ENCODE measurements at regions not wholly inside any gene's neighbourhood (a gene's known extent, or its start where the extent isn't known, plus 50 kb on each side); places are given as distances from the start of the nearest gene placed in this dataset.

DNA sequence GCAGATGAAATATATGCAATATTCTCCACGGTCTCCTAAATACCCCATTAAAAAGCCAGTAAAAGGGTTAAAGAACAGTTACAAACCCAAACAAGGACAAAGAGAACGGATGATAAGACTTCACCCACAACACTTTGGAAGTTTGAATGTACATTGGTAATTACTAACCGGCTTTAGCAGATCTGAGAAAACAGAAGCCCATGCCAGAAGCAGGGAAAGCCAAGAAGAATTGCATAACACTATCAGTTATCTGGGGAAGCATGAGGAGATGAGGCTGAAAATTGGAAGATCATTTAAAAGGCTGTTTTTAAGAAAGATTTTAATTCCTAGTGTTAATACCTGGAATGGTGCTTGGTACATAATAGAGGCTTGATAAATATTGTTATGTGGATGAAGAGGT is 55.6 kb upstream of the MYBPC1 start:
- H3K27me3 ChIP-seq, result no peaks in the 10 kb centered on the region
- WGBS, 2 donors, result 52 to 63% methylated on average over 3 of the region's 3 CpGs
- H3K4me3 ChIP-seq, result no peak overlapping the region
- no peak for DNase-seq
- no peaks in the 10 kb centered on the region for H3K36me3 ChIP-seq
- no peak overlapping the region for H3K27ac ChIP-seq
- TF ChIP-seq EP300 (IDR thresholded peaks at IDR 0.05) (no peak), POLR2A (IDR thresholded peaks at IDR 0.05) (no peak), POLR2AphosphoS5 (IDR thresholded peaks at IDR 0.05) (no peak), CTCF (IDR thresholded peaks at IDR 0.05) (no peak)
- no peaks in the 10 kb centered on the region for H3K9me3 ChIP-seq
- no peaks in the 10 kb centered on the region for H3K4me1 ChIP-seq
- ATAC-seq (ENCODE audit: low FRiP score in 2 of 2), result peak in 1 of 2 donors; percentile 68
